ENCODE measurements at regions not wholly inside any gene's neighbourhood (a gene's known extent, or its start where the extent isn't known, plus 50 kb on each side); places are given as distances from the start of the nearest gene placed in this dataset.

DNA sequence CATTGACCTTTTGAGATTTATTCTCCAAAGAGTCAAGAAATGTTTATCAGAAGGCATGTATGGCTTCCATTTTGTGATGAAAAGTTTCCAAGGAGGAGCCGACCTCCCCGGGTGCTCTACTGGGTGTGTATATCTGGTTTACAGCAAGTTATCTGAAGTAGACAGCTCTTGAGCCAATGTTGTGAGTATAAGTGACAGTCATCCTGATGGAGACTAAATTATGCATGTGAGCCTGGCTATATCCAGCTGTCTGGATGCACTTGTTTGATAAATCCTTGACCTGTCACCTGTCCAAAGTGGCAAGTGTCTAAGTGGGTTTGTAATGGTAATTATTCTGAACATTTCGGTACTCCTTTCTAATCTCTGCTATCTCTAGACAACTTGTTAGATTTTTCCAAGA lies 142.2 kb downstream of the NR2F2 start:
- no peak for ATAC-seq (ENCODE audit: low read depth)
- Histone ChIP-seq H3K18ac (ENCODE audit: low read depth, low read length) (no peak overlapping the region), H4K5ac (ENCODE audit: low read depth, low read length) (no peak overlapping the region), H3K9ac (ENCODE audit: low read depth, low read length) (no peak overlapping the region), H3K4me2 (ENCODE audit: low read depth, low read length) (no peak overlapping the region), H3K79me1 (ENCODE audit: low read depth in 1 of 2, low read length in 2 of 2) (no peaks in the 10 kb centered on the region), H4K91ac (ENCODE audit: insufficient read depth, low read depth, low read length) (no peak overlapping the region), H3K4ac (ENCODE audit: low read depth, low read length) (no peak overlapping the region), H3K14ac (replicated peaks; ENCODE audit: low read depth, low read length) (no peak overlapping the region), H3K56ac (ENCODE audit: extremely low read depth, insufficient read depth, low read length) (no peak overlapping the region), H4K8ac (ENCODE audit: low read depth in 2 of 2, low read length in 2 of 2) (no peak overlapping the region), H2BK120ac (ENCODE audit: low read depth, low read length) (no peak overlapping the region), H3K4me3 (ENCODE audit: insufficient read depth, low read depth, low read length) (no peak overlapping the region), H4K20me1 (ENCODE audit: insufficient read depth, low read length) (no peaks in the 10 kb centered on the region), H3K23ac (ENCODE audit: low read depth, low read length) (no peak overlapping the region), H3K27me3 (ENCODE audit: control insufficient read depth, insufficient read depth, low read length) (peaks cover 6% of the 10 kb centered on the region; the same call in 1 of the 2 replicates), H2AK9ac (replicated peaks; ENCODE audit: low read depth, low read length, poor library complexity) (no peak overlapping the region), H2BK5ac (ENCODE audit: low read depth, low read length, poor library complexity, severe bottlenecking) (no peak overlapping the region), H3K9me1 (ENCODE audit: insufficient read depth, low read length) (no peaks in the 10 kb centered on the region), H3K9me3 (ENCODE audit: control insufficient read depth, insufficient read depth, low read length) (no peaks in the 10 kb centered on the region), H3K36me3 (ENCODE audit: control insufficient read depth, insufficient read depth, low read length) (no peaks in the 10 kb centered on the region), H3K4me1 (ENCODE audit: control insufficient read depth, insufficient read depth, low read length) (no peaks in the 10 kb centered on the region), H2BK15ac (ENCODE audit: low read depth, low read length) (no peak overlapping the region), H2BK20ac (ENCODE audit: low read depth, low read length) (no peak overlapping the region), H2AK5ac (ENCODE audit: low read depth, low read length) (no peak overlapping the region), H3K27ac (ENCODE audit: insufficient read depth, low read length) (no peak overlapping the region), H2AFZ (replicated peaks; ENCODE audit: low read length, poor library complexity) (no peak overlapping the region)
- in situ Hi-C loops (cut with MboI; ENCODE audit: low sequenced_read_pairs): no loop called here
- TF ChIP-seq RFX5 (IDR thresholded peaks at IDR 0.05; ENCODE audit: low read depth, low read length): no peak
- TF ChIP-seq POLR2A (IDR thresholded peaks at IDR 0.05; ENCODE audit: low read depth, low read length): no peak
- TF ChIP-seq MAZ (IDR thresholded peaks at IDR 0.05; ENCODE audit: borderline replicate concordance, low read depth, low read length): no peak
- no peak for TF ChIP-seq FOS (IDR thresholded peaks at IDR 0.05; ENCODE audit: low read depth, low read length)
- TF ChIP-seq, protein P1, sequence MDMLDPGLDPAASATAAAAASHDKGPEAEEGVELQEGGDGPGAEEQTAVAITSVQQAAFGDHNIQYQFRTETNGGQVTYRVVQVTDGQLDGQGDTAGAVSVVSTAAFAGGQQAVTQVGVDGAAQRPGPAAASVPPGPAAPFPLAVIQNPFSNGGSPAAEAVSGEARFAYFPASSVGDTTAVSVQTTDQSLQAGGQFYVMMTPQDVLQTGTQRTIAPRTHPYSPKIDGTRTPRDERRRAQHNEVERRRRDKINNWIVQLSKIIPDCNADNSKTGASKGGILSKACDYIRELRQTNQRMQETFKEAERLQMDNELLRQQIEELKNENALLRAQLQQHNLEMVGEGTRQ (IDR thresholded peaks at IDR 0.05; ENCODE audit: low read depth, low read length): no peak
- TF ChIP-seq, protein P2, sequence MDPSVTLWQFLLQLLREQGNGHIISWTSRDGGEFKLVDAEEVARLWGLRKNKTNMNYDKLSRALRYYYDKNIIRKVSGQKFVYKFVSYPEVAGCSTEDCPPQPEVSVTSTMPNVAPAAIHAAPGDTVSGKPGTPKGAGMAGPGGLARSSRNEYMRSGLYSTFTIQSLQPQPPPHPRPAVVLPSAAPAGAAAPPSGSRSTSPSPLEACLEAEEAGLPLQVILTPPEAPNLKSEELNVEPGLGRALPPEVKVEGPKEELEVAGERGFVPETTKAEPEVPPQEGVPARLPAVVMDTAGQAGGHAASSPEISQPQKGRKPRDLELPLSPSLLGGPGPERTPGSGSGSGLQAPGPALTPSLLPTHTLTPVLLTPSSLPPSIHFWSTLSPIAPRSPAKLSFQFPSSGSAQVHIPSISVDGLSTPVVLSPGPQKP (IDR thresholded peaks at IDR 0.05; ENCODE audit: borderline replicate concordance, low read depth, low read length): no peak
- TF ChIP-seq MAFK (IDR thresholded peaks at IDR 0.05; ENCODE audit: low read depth, low read length): no peak
- TF ChIP-seq NFE2L2 (IDR thresholded peaks at IDR 0.05; ENCODE audit: low read depth, low read length): no peak
- TF ChIP-seq RAD21 (IDR thresholded peaks at IDR 0.05; ENCODE audit: low read length): no peak
- TF ChIP-seq SMC3 (IDR thresholded peaks at IDR 0.05; ENCODE audit: low read depth, low read length): no peak
- no peak for TF ChIP-seq RCOR1 (IDR thresholded peaks at IDR 0.05; ENCODE audit: insufficient replicate concordance, low read length)
- no peak for TF ChIP-seq CHD1 (IDR thresholded peaks at IDR 0.05; ENCODE audit: low read depth, low read length)
- TF ChIP-seq MXI1 (IDR thresholded peaks at IDR 0.05; ENCODE audit: borderline replicate concordance, low read depth, low read length): no peak
- TF ChIP-seq, protein P3, sequence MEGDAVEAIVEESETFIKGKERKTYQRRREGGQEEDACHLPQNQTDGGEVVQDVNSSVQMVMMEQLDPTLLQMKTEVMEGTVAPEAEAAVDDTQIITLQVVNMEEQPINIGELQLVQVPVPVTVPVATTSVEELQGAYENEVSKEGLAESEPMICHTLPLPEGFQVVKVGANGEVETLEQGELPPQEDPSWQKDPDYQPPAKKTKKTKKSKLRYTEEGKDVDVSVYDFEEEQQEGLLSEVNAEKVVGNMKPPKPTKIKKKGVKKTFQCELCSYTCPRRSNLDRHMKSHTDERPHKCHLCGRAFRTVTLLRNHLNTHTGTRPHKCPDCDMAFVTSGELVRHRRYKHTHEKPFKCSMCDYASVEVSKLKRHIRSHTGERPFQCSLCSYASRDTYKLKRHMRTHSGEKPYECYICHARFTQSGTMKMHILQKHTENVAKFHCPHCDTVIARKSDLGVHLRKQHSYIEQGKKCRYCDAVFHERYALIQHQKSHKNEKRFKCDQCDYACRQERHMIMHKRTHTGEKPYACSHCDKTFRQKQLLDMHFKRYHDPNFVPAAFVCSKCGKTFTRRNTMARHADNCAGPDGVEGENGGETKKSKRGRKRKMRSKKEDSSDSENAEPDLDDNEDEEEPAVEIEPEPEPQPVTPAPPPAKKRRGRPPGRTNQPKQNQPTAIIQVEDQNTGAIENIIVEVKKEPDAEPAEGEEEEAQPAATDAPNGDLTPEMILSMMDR (conservative IDR thresholded peaks at IDR 0.05; ENCODE audit: low read depth, low read length): no peak
- no peak for TF ChIP-seq CEBPB (IDR thresholded peaks at IDR 0.05; ENCODE audit: low read depth, low read length)
- TF ChIP-seq BHLHE40 (IDR thresholded peaks at IDR 0.05; ENCODE audit: low read depth, low read length): no peak
- no peak for DNase-seq
- ChIA-PET POLR2A (ENCODE audit: unreplicated experiment) (no interaction called here), CTCF (no interaction called here)
- WGBS, 2 experiments (ENCODE audit: extremely low coverage in 2 of 2, insufficient read length in 1 of 2): 11% methylated on average over 2 of the region's 3 CpGs; no CpG with 5 or more reads in 1 of the 2 experiments
- dilution Hi-C loops (cut with HindIII; ENCODE audit: low sequenced_read_pairs, unreplicated experiment): no loop called here
- no TSS peak for BruUV-seq (replicated peaks)
- intact Hi-C loops (cut with micrococcal nuclease): no loop called here

Measured in IMR-90 (cell line).